ENCODE measurements at regions not wholly inside any gene's neighbourhood (a gene's known extent, or its start where the extent isn't known, plus 50 kb on each side); places are given as distances from the start of the nearest gene placed in this dataset.

GRCh38 chr5:5756762-5757161 lies 334.3 kb downstream of the ICE1 start:
- no peak for TF ChIP-seq EZH2 (IDR thresholded peaks at IDR 0.05; ENCODE audit: borderline replicate concordance, low read depth, low read length, severe bottlenecking)
- TF ChIP-seq, protein P1, sequence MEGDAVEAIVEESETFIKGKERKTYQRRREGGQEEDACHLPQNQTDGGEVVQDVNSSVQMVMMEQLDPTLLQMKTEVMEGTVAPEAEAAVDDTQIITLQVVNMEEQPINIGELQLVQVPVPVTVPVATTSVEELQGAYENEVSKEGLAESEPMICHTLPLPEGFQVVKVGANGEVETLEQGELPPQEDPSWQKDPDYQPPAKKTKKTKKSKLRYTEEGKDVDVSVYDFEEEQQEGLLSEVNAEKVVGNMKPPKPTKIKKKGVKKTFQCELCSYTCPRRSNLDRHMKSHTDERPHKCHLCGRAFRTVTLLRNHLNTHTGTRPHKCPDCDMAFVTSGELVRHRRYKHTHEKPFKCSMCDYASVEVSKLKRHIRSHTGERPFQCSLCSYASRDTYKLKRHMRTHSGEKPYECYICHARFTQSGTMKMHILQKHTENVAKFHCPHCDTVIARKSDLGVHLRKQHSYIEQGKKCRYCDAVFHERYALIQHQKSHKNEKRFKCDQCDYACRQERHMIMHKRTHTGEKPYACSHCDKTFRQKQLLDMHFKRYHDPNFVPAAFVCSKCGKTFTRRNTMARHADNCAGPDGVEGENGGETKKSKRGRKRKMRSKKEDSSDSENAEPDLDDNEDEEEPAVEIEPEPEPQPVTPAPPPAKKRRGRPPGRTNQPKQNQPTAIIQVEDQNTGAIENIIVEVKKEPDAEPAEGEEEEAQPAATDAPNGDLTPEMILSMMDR (IDR thresholded peaks at IDR 0.05; ENCODE audit: borderline replicate concordance, extremely low read depth, low read length, poor library complexity, severe bottlenecking) = no peak
- no peaks in the 10 kb centered on the region for H3K36me3 ChIP-seq (ENCODE audit: insufficient read depth, low read length)
- no peak overlapping the region for H3K27ac ChIP-seq (ENCODE audit: low read length)
- no peak overlapping the region for H3K4me2 ChIP-seq (ENCODE audit: insufficient read depth, low read length)
- H2AFZ ChIP-seq (ENCODE audit: low read depth, low read length) = no peak overlapping the region
- H4K20me1 ChIP-seq (ENCODE audit: insufficient read depth, low read length) = no peaks in the 10 kb centered on the region; the same call in 1 of the 2 replicates
- no peaks in the 10 kb centered on the region for H3K27me3 ChIP-seq (ENCODE audit: insufficient read depth, low read length, poor library complexity)
- H3K79me2 ChIP-seq (ENCODE audit: insufficient read depth, low read length) = no peaks in the 10 kb centered on the region
- DNase-seq (no peak), ATAC-seq (ENCODE audit: insufficient read depth, low read depth) (no peak)
- H3K4me3 ChIP-seq (ENCODE audit: low read depth in 1 of 2, low read length in 2 of 2) = no peak overlapping the region
- H3K9me3 ChIP-seq (ENCODE audit: insufficient read depth, low read length, severe bottlenecking) = no peaks in the 10 kb centered on the region
- no peak overlapping the region for H3K9ac ChIP-seq (ENCODE audit: low read depth, low read length)
- H3K4me1 ChIP-seq (ENCODE audit: insufficient read depth, low read length) = no peaks in the 10 kb centered on the region

- H4K20me1 ChIP-seq (ENCODE audit: insufficient read depth, low read length) = no peaks in the 10 kb centered on the region; the same call in 1 of the 2 replicates
- H3K27me3 ChIP-seq (ENCODE audit: insufficient read depth, low read length, poor library complexity) = no peaks in the 10 kb centered on the region
- no peak overlapping the region for H3K9ac ChIP-seq (ENCODE audit: low read depth, low read length)
- DNase-seq (no peak), ATAC-seq (ENCODE audit: insufficient read depth, low read depth) (no peak)
- no peaks in the 10 kb centered on the region for H3K36me3 ChIP-seq (ENCODE audit: insufficient read depth, low read length)
- H3K9me3 ChIP-seq (ENCODE audit: insufficient read depth, low read length, severe bottlenecking) = no peaks in the 10 kb centered on the region
- no peak overlapping the region for H3K4me2 ChIP-seq (ENCODE audit: insufficient read depth, low read length)
- no peaks in the 10 kb centered on the region for H3K4me1 ChIP-seq (ENCODE audit: insufficient read depth, low read length)
- TF ChIP-seq, protein P1 (IDR thresholded peaks at IDR 0.05; ENCODE audit: borderline replicate concordance, extremely low read depth, low read length, poor library complexity, severe bottlenecking) = no peak
- no peak for TF ChIP-seq EZH2 (IDR thresholded peaks at IDR 0.05; ENCODE audit: borderline replicate concordance, low read depth, low read length, severe bottlenecking)
- no peak overlapping the region for H3K27ac ChIP-seq (ENCODE audit: low read length)
- no peaks in the 10 kb centered on the region for H3K79me2 ChIP-seq (ENCODE audit: insufficient read depth, low read length)
- no peak overlapping the region for H3K4me3 ChIP-seq (ENCODE audit: low read depth in 1 of 2, low read length in 2 of 2)
- H2AFZ ChIP-seq (ENCODE audit: low read depth, low read length) = no peak overlapping the region
Measured at GRCh38 chr5:5755888-5756287, 333.4 kb downstream of the ICE1 start.

DNA sequence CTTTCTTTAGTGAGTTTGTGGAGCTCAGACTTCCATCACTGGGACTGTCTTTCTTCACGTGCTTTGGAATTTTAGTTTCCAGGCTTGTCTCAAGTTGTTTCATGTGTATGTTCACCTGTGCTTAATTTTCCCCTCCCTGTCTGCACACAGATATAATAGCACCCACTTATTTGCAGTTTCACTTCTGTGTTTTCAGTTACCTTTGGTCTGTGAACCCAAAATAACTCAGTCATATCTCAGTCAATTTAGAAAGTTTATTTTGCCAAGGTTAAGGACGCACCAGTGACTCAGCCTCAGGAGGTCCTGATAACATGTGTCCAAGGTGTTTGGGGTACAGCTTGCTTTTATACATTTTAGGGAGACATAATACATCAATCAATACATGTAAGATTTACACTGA lies 330.4 kb downstream of the ICE1 start:
- DNase-seq (no peak), ATAC-seq (ENCODE audit: insufficient read depth, low read depth) (no peak)
- Histone ChIP-seq H4K20me1 (ENCODE audit: insufficient read depth, low read length) (no peaks in the 10 kb centered on the region; the same call in 1 of the 2 replicates), H3K9me3 (ENCODE audit: insufficient read depth, low read length, severe bottlenecking) (no peaks in the 10 kb centered on the region), H3K27ac (ENCODE audit: low read length) (no peak overlapping the region), H3K4me3 (ENCODE audit: low read depth in 1 of 2, low read length in 2 of 2) (no peak overlapping the region), H3K4me1 (ENCODE audit: insufficient read depth, low read length) (no peaks in the 10 kb centered on the region), H3K4me2 (ENCODE audit: insufficient read depth, low read length) (no peak overlapping the region), H3K9ac (ENCODE audit: low read depth, low read length) (no peak overlapping the region), H3K79me2 (ENCODE audit: insufficient read depth, low read length) (no peaks in the 10 kb centered on the region), H3K27me3 (ENCODE audit: insufficient read depth, low read length, poor library complexity) (no peaks in the 10 kb centered on the region), H3K36me3 (ENCODE audit: insufficient read depth, low read length) (no peaks in the 10 kb centered on the region), H2AFZ (ENCODE audit: low read depth, low read length) (no peak overlapping the region)
- TF ChIP-seq, protein P1 (IDR thresholded peaks at IDR 0.05; ENCODE audit: borderline replicate concordance, extremely low read depth, low read length, poor library complexity, severe bottlenecking) = no peak
- TF ChIP-seq EZH2 (IDR thresholded peaks at IDR 0.05; ENCODE audit: borderline replicate concordance, low read depth, low read length, severe bottlenecking) = no peak

GRCh38 chr5:5751987-5752386 lies 329.5 kb downstream of the ICE1 start:
- no peaks in the 10 kb centered on the region for H3K9me3 ChIP-seq (ENCODE audit: insufficient read depth, low read length, severe bottlenecking)

More at GRCh38 chr5:5751987-5752386, 329.5 kb downstream of the ICE1 start:
- H3K36me3 ChIP-seq (ENCODE audit: insufficient read depth, low read length) = no peaks in the 10 kb centered on the region
- no peak overlapping the region for H3K4me2 ChIP-seq (ENCODE audit: insufficient read depth, low read length)
- TF ChIP-seq, protein P1 (IDR thresholded peaks at IDR 0.05; ENCODE audit: borderline replicate concordance, extremely low read depth, low read length, poor library complexity, severe bottlenecking) = no peak
- TF ChIP-seq EZH2 (IDR thresholded peaks at IDR 0.05; ENCODE audit: borderline replicate concordance, low read depth, low read length, severe bottlenecking) = no peak
- no peak overlapping the region for H3K27ac ChIP-seq (ENCODE audit: low read length)
- ATAC-seq (ENCODE audit: insufficient read depth, low read depth) (no peak), DNase-seq (no peak)
- H2AFZ ChIP-seq (ENCODE audit: low read depth, low read length) = no peak overlapping the region
- H3K27me3 ChIP-seq (ENCODE audit: insufficient read depth, low read length, poor library complexity) = no peaks in the 10 kb centered on the region
- no peak overlapping the region for H3K4me3 ChIP-seq (ENCODE audit: low read depth in 1 of 2, low read length in 2 of 2)
- H4K20me1 ChIP-seq (ENCODE audit: insufficient read depth, low read length) = no peaks in the 10 kb centered on the region; the same call in 1 of the 2 replicates
- no peak overlapping the region for H3K9ac ChIP-seq (ENCODE audit: low read depth, low read length)
- no peaks in the 10 kb centered on the region for H3K4me1 ChIP-seq (ENCODE audit: insufficient read depth, low read length)
- H3K79me2 ChIP-seq (ENCODE audit: insufficient read depth, low read length) = no peaks in the 10 kb centered on the region
